MM.1S (cell line): ENCODE measurements at regions not wholly inside any gene's neighbourhood (a gene's known extent, or its start where the extent isn't known, plus 50 kb on each side); places are given as distances from the start of the nearest gene placed in this dataset.

Experiments used
- EZH2phosphoT487 ChIP-seq: fragments of 300-600 bp; sonication (generic); IDR thresholded peaks from 2 replicates; pipeline ENCODE4 v1.6.1; 2018; ENCODE audit warnings: antibody characterized with exemption, low read length
- TF ChIP-seq, protein P1 (sequence below): fragments of 300-600 bp; sonication (generic); IDR thresholded peaks from 2 replicates; pipeline ENCODE4 v1.5.1; 2016; ENCODE audit warnings: antibody characterized with exemption, low read length, mixed read lengths

DNA sequence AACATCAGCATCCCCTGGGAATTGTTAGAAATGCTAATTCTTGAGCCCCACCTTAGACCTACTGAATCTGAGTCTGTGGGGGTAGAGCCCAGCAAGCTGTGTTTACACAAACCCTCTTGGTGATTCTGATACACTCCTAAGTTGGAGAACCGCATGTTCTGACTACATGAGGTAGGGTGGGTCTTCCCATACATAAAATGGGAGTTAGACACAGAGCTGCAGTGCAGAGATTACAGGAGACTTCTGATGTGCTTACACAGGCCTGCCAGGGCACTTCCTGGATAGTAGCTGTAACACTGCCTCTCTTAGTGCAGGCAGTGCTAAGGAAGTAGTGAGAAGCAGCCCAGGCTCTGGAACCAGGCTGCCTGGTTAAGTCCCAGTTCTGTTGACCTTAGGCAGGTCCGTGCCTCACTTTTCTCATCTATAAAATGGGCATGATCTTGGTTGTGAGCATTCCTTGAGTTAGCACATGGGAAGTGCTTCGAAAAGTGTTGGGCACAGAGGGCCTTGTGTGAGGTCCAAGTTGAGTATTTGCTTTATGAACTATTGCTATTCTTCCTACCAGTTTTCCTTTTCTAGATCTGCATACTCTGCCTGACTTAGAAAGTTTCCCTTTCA, 67.3 kb downstream of the GLI2 start:
- TF ChIP-seq, protein P1, sequence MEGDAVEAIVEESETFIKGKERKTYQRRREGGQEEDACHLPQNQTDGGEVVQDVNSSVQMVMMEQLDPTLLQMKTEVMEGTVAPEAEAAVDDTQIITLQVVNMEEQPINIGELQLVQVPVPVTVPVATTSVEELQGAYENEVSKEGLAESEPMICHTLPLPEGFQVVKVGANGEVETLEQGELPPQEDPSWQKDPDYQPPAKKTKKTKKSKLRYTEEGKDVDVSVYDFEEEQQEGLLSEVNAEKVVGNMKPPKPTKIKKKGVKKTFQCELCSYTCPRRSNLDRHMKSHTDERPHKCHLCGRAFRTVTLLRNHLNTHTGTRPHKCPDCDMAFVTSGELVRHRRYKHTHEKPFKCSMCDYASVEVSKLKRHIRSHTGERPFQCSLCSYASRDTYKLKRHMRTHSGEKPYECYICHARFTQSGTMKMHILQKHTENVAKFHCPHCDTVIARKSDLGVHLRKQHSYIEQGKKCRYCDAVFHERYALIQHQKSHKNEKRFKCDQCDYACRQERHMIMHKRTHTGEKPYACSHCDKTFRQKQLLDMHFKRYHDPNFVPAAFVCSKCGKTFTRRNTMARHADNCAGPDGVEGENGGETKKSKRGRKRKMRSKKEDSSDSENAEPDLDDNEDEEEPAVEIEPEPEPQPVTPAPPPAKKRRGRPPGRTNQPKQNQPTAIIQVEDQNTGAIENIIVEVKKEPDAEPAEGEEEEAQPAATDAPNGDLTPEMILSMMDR, result no peak
- TF ChIP-seq EZH2phosphoT487, result no peak
